CD14-positive monocyte (primary cell): ENCODE measurements at regions not wholly inside any gene's neighbourhood (a gene's known extent, or its start where the extent isn't known, plus 50 kb on each side); places are given as distances from the start of the nearest gene placed in this dataset.

ENCODE experiments used
- DNase-seq, 3 donors: peaks; one replicate each; pipeline ENCODE4 v3.0.0-alpha.2; 2011 to 2022
- H2AFZ ChIP-seq: 2 replicates; pipeline ENCODE4 v1.6.0; 2012; ENCODE audit warnings: mild to moderate bottlenecking, low read depth, low read length, inconsistent platforms; ENCODE audit not compliant: insufficient read depth, poor library complexity, severe bottlenecking
- H3K27ac ChIP-seq, 2 donors: 1 replicate in 1 of 2; 2 replicates in 1 of 2; pipeline ENCODE4 v1.5.1; 2012 to 2013; ENCODE audit warnings: low read length in 2 of 2, control low read depth in 1 of 2, inconsistent platforms in 1 of 2, low read depth in 1 of 2, mild to moderate bottlenecking in 1 of 2
- H3K27me3 ChIP-seq, 2 donors: one replicate each; pipeline versions ENCODE4 v1.6.0 to v1.6.1; 2011 to 2013; ENCODE audit warnings: low read length in 2 of 2; ENCODE audit not compliant: control insufficient read depth in 2 of 2, insufficient read depth in 2 of 2
- H3K36me3 ChIP-seq, 2 donors: replicated peaks in 1 of 2; 1 replicate in 1 of 2; 2 replicates in 1 of 2; pipeline versions ENCODE4 v1.5.1 to v1.6.1; 2012 to 2013; ENCODE audit warnings: low read length in 2 of 2, control low read depth in 1 of 2, inconsistent platforms in 1 of 2, mild to moderate bottlenecking in 1 of 2; ENCODE audit not compliant: insufficient read depth in 2 of 2, control insufficient read depth in 1 of 2
- H3K4me1 ChIP-seq, 2 donors: 1 replicate in 1 of 2; 2 replicates in 1 of 2; pipeline versions ENCODE4 v1.5.1 to v1.6.1; 2012 to 2013; ENCODE audit warnings: low read length in 2 of 2, control low read depth in 1 of 2, inconsistent platforms in 1 of 2, mild to moderate bottlenecking in 1 of 2, moderate library complexity in 1 of 2; ENCODE audit not compliant: insufficient read depth in 2 of 2, control insufficient read depth in 1 of 2
- H3K4me2 ChIP-seq: replicated peaks from 2 replicates; pipeline ENCODE3; 2012; ENCODE audit warnings: low read length, moderate library complexity, mild to moderate bottlenecking; ENCODE audit not compliant: poor library complexity, severe bottlenecking; ENCODE audit errors: extremely low read depth
- H3K4me3 ChIP-seq, 3 experiments: fragments of 200-600 bp in 1 of 3; sonication (generic) in 1 of 3; replicated peaks in 1 of 3; 1 replicate in 2 of 3; 2 replicates in 1 of 3; pipeline ENCODE4 v1.5.1; 2011 to 2013; ENCODE audit warnings: low read length in 3 of 3, mild to moderate bottlenecking in 3 of 3, control low read depth in 2 of 3, low read depth in 2 of 3, inconsistent platforms in 1 of 3, moderate library complexity in 1 of 3
- H3K79me2 ChIP-seq: 2 replicates; pipeline ENCODE4 v1.6.0; 2012; ENCODE audit warnings: mild to moderate bottlenecking, control low read depth, inconsistent platforms, low read length, moderate library complexity; ENCODE audit not compliant: insufficient read depth
- H3K9ac ChIP-seq: 2 replicates; pipeline ENCODE4 v1.6.0; 2017; ENCODE audit warnings: low read length, mild to moderate bottlenecking; ENCODE audit not compliant: insufficient read depth, poor library complexity, severe bottlenecking
- H3K9me3 ChIP-seq, 2 donors: replicated peaks in 1 of 2; 1 replicate in 1 of 2; 2 replicates in 1 of 2; pipeline versions ENCODE4 v1.5.1 to v1.6.1; 2012 to 2013; ENCODE audit warnings: low read length in 2 of 2, control low read depth in 1 of 2; ENCODE audit not compliant: control insufficient read depth in 1 of 2, insufficient read depth in 1 of 2
- H4K20me1 ChIP-seq: 2 replicates; pipeline ENCODE4 v1.6.0; 2012; ENCODE audit warnings: mild to moderate bottlenecking, low read length, control low read depth, moderate library complexity; ENCODE audit not compliant: insufficient read depth
- H3K27ac Mint-ChIP-seq, 7 donors: one replicate each; pipeline ENCODE4 v1.8.0; 2020; ENCODE audit warnings: mild to moderate bottlenecking in 7 of 7, mixed read lengths in 7 of 7, moderate library complexity in 6 of 7, inconsistent platforms in 2 of 7
- H3K27me3 Mint-ChIP-seq, 3 donors: one replicate each; pipeline ENCODE4 v1.8.0; 2021 to 2022; ENCODE audit warnings: low read depth in 3 of 3, mild to moderate bottlenecking in 3 of 3, mixed read lengths in 3 of 3, moderate library complexity in 3 of 3, inconsistent platforms in 1 of 3
- H3K36me3 Mint-ChIP-seq, 2 donors: one replicate each; pipeline ENCODE4 v1.8.0; 2020; ENCODE audit warnings: mixed read lengths in 2 of 2, inconsistent platforms in 1 of 2, mild to moderate bottlenecking in 1 of 2
- H3K4me1 Mint-ChIP-seq: one replicate; pipeline ENCODE4 v1.8.0; 2020; ENCODE audit warnings: mild to moderate bottlenecking, mixed read lengths
- H3K4me3 Mint-ChIP-seq, 2 donors: one replicate each; pipeline ENCODE4 v1.8.0; 2020; ENCODE audit warnings: mild to moderate bottlenecking in 2 of 2, mixed read lengths in 2 of 2, moderate library complexity in 1 of 2
- H3K9me3 Mint-ChIP-seq, 7 donors: one replicate each; pipeline ENCODE4 v1.8.0; 2020 to 2022; ENCODE audit warnings: mixed read lengths in 7 of 7, mild to moderate bottlenecking in 6 of 7, moderate library complexity in 6 of 7, inconsistent platforms in 2 of 7
- CTCF ChIP-seq: fragments of 200-600 bp; IDR thresholded peaks from one replicate; pipeline ENCODE4 v1.8.0; 2022; ENCODE audit warnings: antibody characterized with exemption, mild to moderate bottlenecking
- WGBS: methylation state at CpG from one replicate; pipeline ENCODE4 v1.1.5; 2013; ENCODE audit warnings: missing lambda C conversion rate; ENCODE audit not compliant: insufficient coverage; 5-methylcytosine and 5-hydroxymethylcytosine counted together
- intact Hi-C, 2 donors: fragments of 100-400 bp; cut with micrococcal nuclease; formaldehyde crosslinking; loops; one replicate each; pipeline versions ENCODE4 v1.15.0 to v1.15.1; 2023

- no peaks in the 10 kb centered on the region for H3K79me2 ChIP-seq
- no peak overlapping the region for H3K9ac ChIP-seq
- no peaks in the 10 kb centered on the region for H3K27me3 ChIP-seq
- H3K4me3 ChIP-seq = no peak overlapping the region
- H3K9me3 Mint-ChIP-seq = peaks cover 0 to 11% (median 0%) of the 10 kb centered on the region in 7 donors
- H3K27me3 Mint-ChIP-seq = peaks cover 0 to 9% (median 3%) of the 10 kb centered on the region in 3 donors
- no peaks in the 10 kb centered on the region for H4K20me1 ChIP-seq
- DNase-seq = no peak
- TF ChIP-seq CTCF = no peak
- intact Hi-C loops = no loop called here
- WGBS = 90% methylated on average over 7 of the region's 14 CpGs
- no peaks in the 10 kb centered on the region for H3K4me1 Mint-ChIP-seq
- no peaks in the 10 kb centered on the region for H3K9me3 ChIP-seq
- no peak overlapping the region for H2AFZ ChIP-seq
- H3K36me3 ChIP-seq = no peaks in the 10 kb centered on the region
- H3K27ac ChIP-seq = no peak overlapping the region
- H3K4me1 ChIP-seq = no peaks in the 10 kb centered on the region
- no peak overlapping the region for H3K4me2 ChIP-seq
- H3K36me3 Mint-ChIP-seq = no peaks in the 10 kb centered on the region
- no peak overlapping the region for H3K4me3 Mint-ChIP-seq
- no peak overlapping the region for H3K27ac Mint-ChIP-seq
These were observed 61.8 kb downstream of the SHANK2 start for GRCh38 chr11:71190551-71190950.

GRCh38 chr11:71189768-71190315 is 62.5 kb downstream of the SHANK2 start:
- WGBS = 90% methylated on average over 13 of the region's 14 CpGs
- H3K27me3 ChIP-seq = no peaks in the 10 kb centered on the region

More at GRCh38 chr11:71189768-71190315, 62.5 kb downstream of the SHANK2 start:
- Histone ChIP-seq H3K36me3 (no peaks in the 10 kb centered on the region), H3K9ac (no peak overlapping the region), H2AFZ (no peak overlapping the region), H3K79me2 (no peaks in the 10 kb centered on the region), H3K4me2 (no peak overlapping the region), H4K20me1 (no peaks in the 10 kb centered on the region), H3K9me3 (no peaks in the 10 kb centered on the region), H3K27ac (no peak overlapping the region), H3K4me1 (no peaks in the 10 kb centered on the region), H3K4me3 (no peak overlapping the region)
- Mint-ChIP-seq H3K9me3 (peaks cover 0 to 11% (median 2%) of the 10 kb centered on the region in 7 donors), H3K4me1 (no peaks in the 10 kb centered on the region), H3K27me3 (peaks cover 0 to 9% (median 3%) of the 10 kb centered on the region in 3 donors), H3K27ac (no peak overlapping the region), H3K36me3 (no peaks in the 10 kb centered on the region), H3K4me3 (no peak overlapping the region)
- no peak for TF ChIP-seq CTCF
- intact Hi-C loops = no loop called here
- no peak for DNase-seq
